GM18520 (cell line): ENCODE measurements at regions not wholly inside any gene's neighbourhood (a gene's known extent, or its start where the extent isn't known, plus 50 kb on each side); places are given as distances from the start of the nearest gene placed in this dataset.

Experiments
- ATAC-seq: cut with Tn5 transposase; IDR thresholded peaks from one replicate; pipeline ENCODE4 v1.9.1; 2021; ENCODE audit not compliant: unreplicated experiment

GRCh38 chr15:66941791-66942190 lies 123.6 kb upstream of the SMAD3 start:
- ATAC-seq = no peak

- ATAC-seq = no peak
Observed at GRCh38 chr15:66942649-66943390, 122.6 kb upstream of the SMAD3 start.

- no peak for ATAC-seq
Observed at GRCh38 chr15:66943456-66944095, 121.8 kb upstream of the SMAD3 start.

- ATAC-seq = no peak
Observed at GRCh38 chr15:66944121-66944520, 121.3 kb upstream of the SMAD3 start.

GRCh38 chr15:66945286-66945685 lies 120.1 kb upstream of the SMAD3 start:
- ATAC-seq = no peak

GRCh38 chr15:66945842-66946241 lies 119.6 kb upstream of the SMAD3 start:
- no peak for ATAC-seq

- ATAC-seq = no peak
Observed at GRCh38 chr15:66946578-66947164, 118.7 kb upstream of the SMAD3 start.

- no peak for ATAC-seq
Observed at GRCh38 chr15:66947471-66947870, 117.9 kb upstream of the SMAD3 start.

- ATAC-seq = no peak
Observed at GRCh38 chr15:66948294-66948693, 117.1 kb upstream of the SMAD3 start.

- ATAC-seq = no peak
Observed at GRCh38 chr15:66950114-66950513, 115.3 kb upstream of the SMAD3 start.

- ATAC-seq = no peak
Observed at GRCh38 chr15:66951531-66952320, 113.7 kb upstream of the SMAD3 start.

- ATAC-seq = no peak
Observed at GRCh38 chr15:66952756-66953522, 112.5 kb upstream of the SMAD3 start.

GRCh38 chr15:66953523-66954229 lies 111.7 kb upstream of the SMAD3 start:
- ATAC-seq = no peak

GRCh38 chr15:66954601-66955000 lies 110.8 kb upstream of the SMAD3 start:
- ATAC-seq = no peak

- ATAC-seq = no peak
Observed at GRCh38 chr15:66955001-66955516, 110.3 kb upstream of the SMAD3 start.

- ATAC-seq = no peak
Observed at GRCh38 chr15:66955871-66956585, 109.4 kb upstream of the SMAD3 start.

GRCh38 chr15:66956672-66957430 lies 108.6 kb upstream of the SMAD3 start:
- no peak for ATAC-seq

GRCh38 chr15:66957431-66957720 lies 108.0 kb upstream of the SMAD3 start:
- no peak for ATAC-seq

GRCh38 chr15:66959066-66959465 lies 106.3 kb upstream of the SMAD3 start:
- ATAC-seq = no peak
